ENCODE measurements at regions not wholly inside any gene's neighbourhood (a gene's known extent, or its start where the extent isn't known, plus 50 kb on each side); places are given as distances from the start of the nearest gene placed in this dataset.

- no peak for DNase-seq
These were observed 433.2 kb upstream of the PKN2 start for GRCh38 chr1:88250915-88251314.

- no peak for DNase-seq
These were observed 431.3 kb upstream of the PKN2 start for GRCh38 chr1:88252745-88253144.

- DNase-seq: no peak
These were observed 418.5 kb upstream of the PKN2 start for GRCh38 chr1:88265606-88266005.

GRCh38 chr1:88266051-88266450, 418.0 kb upstream of the PKN2 start:
- DNase-seq: no peak

GRCh38 chr1:88272216-88272615, 411.9 kb upstream of the PKN2 start:
- no peak for DNase-seq

GRCh38 chr1:88274431-88274830, 409.6 kb upstream of the PKN2 start:
- no peak for DNase-seq

- DNase-seq: no peak
These were observed 408.7 kb upstream of the PKN2 start for GRCh38 chr1:88275259-88275862.

- DNase-seq: no peak
These were observed 407.9 kb upstream of the PKN2 start for GRCh38 chr1:88276163-88276562.

GRCh38 chr1:88284066-88284465, 400.0 kb upstream of the PKN2 start:
- DNase-seq: no peak

GRCh38 chr1:88284666-88285366, 399.3 kb upstream of the PKN2 start:
- no peak for DNase-seq

- DNase-seq: no peak
These were observed 397.4 kb upstream of the PKN2 start for GRCh38 chr1:88286716-88287115.

- DNase-seq: no peak
These were observed 395.5 kb upstream of the PKN2 start for GRCh38 chr1:88288571-88288970.

GRCh38 chr1:88289401-88290102, 394.5 kb upstream of the PKN2 start:
- DNase-seq: no peak

- DNase-seq: no peak
These were observed 392.3 kb upstream of the PKN2 start for GRCh38 chr1:88291611-88292354.

GRCh38 chr1:88293691-88294190, 390.3 kb upstream of the PKN2 start:
- no peak for DNase-seq

GRCh38 chr1:88296227-88296626, 387.8 kb upstream of the PKN2 start:
- DNase-seq: no peak

GRCh38 chr1:88296642-88297041, 387.4 kb upstream of the PKN2 start:
- DNase-seq: no peak

- DNase-seq: no peak
These were observed 385.6 kb upstream of the PKN2 start for GRCh38 chr1:88298506-88298905.

GRCh38 chr1:88300752-88301263, 383.3 kb upstream of the PKN2 start:
- no peak for DNase-seq

- DNase-seq: no peak
These were observed 381.1 kb upstream of the PKN2 start for GRCh38 chr1:88302843-88303486.

- no peak for DNase-seq
These were observed 372.8 kb upstream of the PKN2 start for GRCh38 chr1:88311265-88311664.

GRCh38 chr1:88311907-88312306, 372.2 kb upstream of the PKN2 start:
- DNase-seq: no peak
